WTC11 (cell line): ENCODE measurements at regions not wholly inside any gene's neighbourhood (a gene's known extent, or its start where the extent isn't known, plus 50 kb on each side); places are given as distances from the start of the nearest gene placed in this dataset.

Experiments
- ATAC-seq: fragments of 200-7000 bp; cut with Tn5 transposase; 2 replicates; pipeline ENCODE4 v1.10.0; 2021; ENCODE audit warnings: mild to moderate bottlenecking, moderate library complexity
- CTCF ChIA-PET: fragments of 300-600 bp; sonication (Branson Sonifier 250); formaldehyde crosslinking; loops from one replicate; lab custom pipeline; 2021; ENCODE audit warnings: antibody characterized with exemption; lab: Charles Lee
- POLR2A ChIA-PET: fragments of 350-600 bp; sonication (Branson Sonifier 250); formaldehyde crosslinking; loops from one replicate; lab custom pipeline; 2021; ENCODE audit warnings: antibody characterized with exemption; lab: Charles Lee
- DNase-seq: peaks from one replicate; pipeline ENCODE4 v3.0.0; 2021; ENCODE audit warnings: low spot score
- H3K27ac Mint-ChIP-seq: 2 replicates; pipeline ENCODE4 v1.8.0; 2021; ENCODE audit warnings: mixed read lengths
- H3K27me3 Mint-ChIP-seq: 2 replicates; pipeline ENCODE4 v1.8.0; 2021; ENCODE audit warnings: low read depth, mild to moderate bottlenecking, moderate library complexity, mixed read lengths
- H3K36me3 Mint-ChIP-seq: 2 replicates; pipeline ENCODE4 v1.8.0; 2021; ENCODE audit warnings: mixed read lengths
- H3K4me1 Mint-ChIP-seq: 2 replicates; pipeline ENCODE4 v1.8.0; 2022; ENCODE audit warnings: mixed read lengths
- H3K4me3 Mint-ChIP-seq: 2 replicates; pipeline ENCODE4 v1.8.0; 2021; ENCODE audit warnings: mild to moderate bottlenecking, moderate library complexity, mixed read lengths
- H3K9me3 Mint-ChIP-seq: 2 replicates; pipeline ENCODE4 v1.8.0; 2021; ENCODE audit warnings: mixed read lengths
- FOXP1 ChIP-seq: sonication (generic); formaldehyde crosslinking; IDR thresholded peaks from 2 replicates; pipeline ENCODE4 v1.8.0; 2022; ENCODE audit warnings: missing genetic modification reagents, mild to moderate bottlenecking, moderate library complexity, borderline replicate concordance
- FOXP4 ChIP-seq: sonication (generic); formaldehyde crosslinking; IDR thresholded peaks from 2 replicates; pipeline ENCODE4 v1.8.0; 2022; ENCODE audit warnings: mild to moderate bottlenecking, missing genetic modification reagents
- JAZF1 ChIP-seq: fragments of 250-450 bp; sonication (Bioruptor Pico); IDR thresholded peaks from 2 replicates; pipeline ENCODE4 v1.9.0; 2021; ENCODE audit warnings: moderate library complexity, mild to moderate bottlenecking, inconsistent platforms
- JUN ChIP-seq: sonication (generic); formaldehyde crosslinking; IDR thresholded peaks from 2 replicates; pipeline ENCODE4 v1.8.0; 2023; ENCODE audit warnings: mild to moderate bottlenecking, missing genetic modification reagents
- MAX ChIP-seq: sonication (generic); formaldehyde crosslinking; IDR thresholded peaks from 2 replicates; pipeline ENCODE4 v1.8.0; 2022; ENCODE audit warnings: mild to moderate bottlenecking, missing genetic modification reagents
- NR2C2 ChIP-seq: sonication (generic); formaldehyde crosslinking; IDR thresholded peaks from 2 replicates; pipeline ENCODE4 v1.8.0; 2022; ENCODE audit warnings: mild to moderate bottlenecking, missing genetic modification reagents
- NR3C1 ChIP-seq: sonication (generic); formaldehyde crosslinking; conservative IDR thresholded peaks from 2 replicates; pipeline ENCODE4 v1.8.1; 2023; ENCODE audit warnings: low read depth, mild to moderate bottlenecking, missing genetic modification reagents
- RORB ChIP-seq: fragments of 250-450 bp; sonication (Bioruptor Pico); IDR thresholded peaks from 2 replicates; pipeline ENCODE4 v1.9.0; 2021; ENCODE audit warnings: mild to moderate bottlenecking
- TP53 ChIP-seq: sonication (generic); formaldehyde crosslinking; IDR thresholded peaks from 2 replicates; pipeline ENCODE4 v1.8.1; 2023; ENCODE audit warnings: mild to moderate bottlenecking, missing genetic modification reagents
- USF2 ChIP-seq: sonication (generic); formaldehyde crosslinking; IDR thresholded peaks from 2 replicates; pipeline ENCODE4 v1.8.1; 2023; ENCODE audit warnings: mild to moderate bottlenecking, missing genetic modification reagents, moderate library complexity
- ZBTB21 ChIP-seq: sonication (generic); formaldehyde crosslinking; IDR thresholded peaks from 2 replicates; pipeline ENCODE4 v1.8.1; 2023; ENCODE audit warnings: mild to moderate bottlenecking, missing genetic modification reagents, borderline replicate concordance
- ZNF232 ChIP-seq: sonication (generic); formaldehyde crosslinking; IDR thresholded peaks from 2 replicates; pipeline ENCODE4 v1.8.0; 2022; ENCODE audit warnings: mild to moderate bottlenecking, missing genetic modification reagents
- ZNF263 ChIP-seq: sonication (generic); formaldehyde crosslinking; IDR thresholded peaks from 2 replicates; pipeline ENCODE4 v1.8.1; 2022; ENCODE audit warnings: low read depth, mild to moderate bottlenecking, moderate library complexity, missing genetic modification reagents
- ZNF423 ChIP-seq: fragments of 250-450 bp; sonication (Bioruptor Pico); IDR thresholded peaks from 2 replicates; pipeline ENCODE4 v2.1.2; 2022; ENCODE audit warnings: mild to moderate bottlenecking, moderate library complexity
- ZNF532 ChIP-seq: fragments of 250-450 bp; sonication (Bioruptor Pico); IDR thresholded peaks from 2 replicates; pipeline ENCODE4 v1.9.0; 2021; ENCODE audit warnings: mild to moderate bottlenecking, borderline replicate concordance
- ZNF671 ChIP-seq: fragments of 250-450 bp; sonication (Bioruptor Pico); IDR thresholded peaks from 2 replicates; pipeline ENCODE4 v1.8.0; 2021; ENCODE audit warnings: mild to moderate bottlenecking
- TF ChIP-seq, protein P1 (sequence below): sonication (generic); formaldehyde crosslinking; IDR thresholded peaks from 2 replicates; pipeline ENCODE4 v1.8.0; 2023; ENCODE audit warnings: missing genetic modification reagents
- TF ChIP-seq, protein P2 (sequence below): sonication (generic); formaldehyde crosslinking; IDR thresholded peaks from 2 replicates; pipeline ENCODE4 v1.8.1; 2022; ENCODE audit warnings: low read depth, mild to moderate bottlenecking, moderate library complexity, missing genetic modification reagents, borderline replicate concordance
- TF ChIP-seq, protein P3 (sequence below): sonication (generic); formaldehyde crosslinking; IDR thresholded peaks from 2 replicates; pipeline ENCODE4 v1.8.1; 2023; ENCODE audit warnings: mild to moderate bottlenecking, missing genetic modification reagents, moderate library complexity

DNA sequence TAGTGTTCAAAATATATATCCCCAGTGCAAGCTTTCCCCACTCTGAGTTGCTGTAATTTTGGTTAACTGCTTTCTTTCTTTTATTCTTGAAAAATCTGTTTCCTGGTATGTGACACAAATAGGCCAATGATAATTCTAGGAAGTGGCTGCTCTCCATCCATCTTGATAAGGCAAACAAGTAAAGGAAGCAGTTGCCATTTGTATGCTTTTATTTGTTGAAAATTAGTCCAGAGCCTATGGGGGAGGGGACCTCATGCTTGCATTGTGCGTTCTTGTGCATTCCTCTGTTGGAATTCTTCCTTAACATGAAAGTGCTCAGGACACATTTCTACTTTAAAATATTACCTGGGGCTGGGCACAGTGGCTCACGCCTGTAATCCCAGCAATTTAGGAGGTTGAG lies 111.2 kb upstream of the FSHR start (continued):
- TF ChIP-seq ZNF532 (CRISPR knock-in tag): no peak
- TF ChIP-seq RORB (CRISPR knock-in tag): no peak
- no peak for TF ChIP-seq JUN
- TF ChIP-seq MAX: no peak
- no peak for TF ChIP-seq FOXP1 (CRISPR knock-in tag)
- TF ChIP-seq NR3C1 (CRISPR knock-in tag): no peak
- TF ChIP-seq TP53 (CRISPR knock-in tag): no peak
- TF ChIP-seq ZNF423 (CRISPR knock-in tag): no peak
- TF ChIP-seq, protein P1, sequence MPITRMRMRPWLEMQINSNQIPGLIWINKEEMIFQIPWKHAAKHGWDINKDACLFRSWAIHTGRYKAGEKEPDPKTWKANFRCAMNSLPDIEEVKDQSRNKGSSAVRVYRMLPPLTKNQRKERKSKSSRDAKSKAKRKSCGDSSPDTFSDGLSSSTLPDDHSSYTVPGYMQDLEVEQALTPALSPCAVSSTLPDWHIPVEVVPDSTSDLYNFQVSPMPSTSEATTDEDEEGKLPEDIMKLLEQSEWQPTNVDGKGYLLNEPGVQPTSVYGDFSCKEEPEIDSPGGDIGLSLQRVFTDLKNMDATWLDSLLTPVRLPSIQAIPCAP (CRISPR knock-in tag): no peak
- no peak for TF ChIP-seq JAZF1 (CRISPR knock-in tag)
- TF ChIP-seq NR2C2 (CRISPR knock-in tag): no peak
- no peak for TF ChIP-seq ZNF263 (CRISPR knock-in tag)
- TF ChIP-seq, all 79 proteins: peak for 0

DNA sequence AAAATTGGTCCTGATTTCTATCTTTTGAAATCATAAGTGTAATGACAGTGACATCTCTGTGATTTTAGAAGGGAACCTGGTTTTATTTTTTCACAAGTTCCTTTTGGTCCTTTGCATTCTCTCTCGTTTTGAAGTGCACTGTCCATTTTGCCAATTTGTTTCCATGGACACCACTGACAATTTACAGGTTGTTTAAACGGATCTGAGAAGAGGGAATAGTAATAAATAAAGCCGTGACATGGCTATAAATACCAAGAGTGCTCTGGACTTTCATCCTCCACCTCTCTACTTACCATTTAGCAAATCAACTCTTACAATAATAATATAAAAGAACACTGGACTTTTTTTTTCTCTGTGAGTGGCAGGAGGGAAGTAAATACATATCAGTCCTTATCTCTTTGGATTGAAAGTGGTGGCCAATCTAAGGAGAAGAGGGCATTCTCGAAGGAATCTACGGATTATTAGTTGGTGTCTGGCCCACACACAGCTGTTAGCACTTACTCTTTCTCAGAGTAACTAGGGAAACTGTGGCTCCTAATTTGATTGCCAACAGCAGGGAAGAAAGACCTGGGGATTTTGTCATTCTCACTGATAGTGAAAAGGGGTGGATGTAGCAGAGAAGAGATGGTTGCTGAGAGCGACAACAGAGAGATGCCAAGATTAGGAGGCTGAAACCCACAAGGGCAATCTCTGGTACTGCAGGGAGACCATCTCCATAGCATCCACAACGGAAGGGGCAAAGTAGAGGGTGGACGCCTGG lies 108.7 kb upstream of the FSHR start:
- TF ChIP-seq, protein P2, sequence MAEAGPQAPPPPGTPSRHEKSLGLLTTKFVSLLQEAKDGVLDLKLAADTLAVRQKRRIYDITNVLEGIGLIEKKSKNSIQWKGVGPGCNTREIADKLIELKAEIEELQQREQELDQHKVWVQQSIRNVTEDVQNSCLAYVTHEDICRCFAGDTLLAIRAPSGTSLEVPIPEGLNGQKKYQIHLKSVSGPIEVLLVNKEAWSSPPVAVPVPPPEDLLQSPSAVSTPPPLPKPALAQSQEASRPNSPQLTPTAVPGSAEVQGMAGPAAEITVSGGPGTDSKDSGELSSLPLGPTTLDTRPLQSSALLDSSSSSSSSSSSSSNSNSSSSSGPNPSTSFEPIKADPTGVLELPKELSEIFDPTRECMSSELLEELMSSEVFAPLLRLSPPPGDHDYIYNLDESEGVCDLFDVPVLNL (CRISPR knock-in tag): no peak
- Mint-ChIP-seq H3K27ac (no peak overlapping the region), H3K4me1 (peaks cover 5% of the 10 kb centered on the region; the same call in 1 of the 2 replicates), H3K4me3 (no peak overlapping the region), H3K36me3 (no peaks in the 10 kb centered on the region), H3K9me3 (no peaks in the 10 kb centered on the region), H3K27me3 (no peaks in the 10 kb centered on the region)
- DNase-seq (no peak), ATAC-seq (no peak)
- ChIA-PET CTCF (interaction anchor here (1.3 kb wide), 1 partner anchor 228 kb away, joined by 3 read pairs; no protein-coding TSS in a partner anchor), POLR2A (no interaction called here)

DNA sequence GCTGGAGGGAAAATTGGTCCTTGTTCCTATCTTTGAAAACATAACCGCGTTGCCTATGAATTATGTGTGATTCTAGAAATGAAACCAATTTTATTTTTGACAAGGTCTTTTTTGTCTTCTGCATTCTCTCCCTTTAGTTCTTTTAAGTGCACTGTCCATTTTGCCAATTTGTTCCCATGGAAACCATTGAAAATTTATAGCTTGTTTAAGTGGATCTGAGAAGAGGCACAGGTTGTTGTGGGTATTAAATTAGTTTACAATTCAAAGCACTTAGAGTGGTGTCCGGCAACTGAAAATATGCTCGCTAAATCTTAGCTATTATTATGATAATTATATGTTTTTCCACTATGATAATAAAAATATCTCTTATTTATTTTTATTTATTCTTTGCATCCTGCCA lies 107.5 kb upstream of the FSHR start:
- POLR2A ChIA-PET: no interaction called here
- no peak overlapping the region for H3K4me3 Mint-ChIP-seq
- no peaks in the 10 kb centered on the region for H3K27me3 Mint-ChIP-seq
- H3K4me1 Mint-ChIP-seq: peaks cover 5% of the 10 kb centered on the region; the same call in 1 of the 2 replicates
- H3K9me3 Mint-ChIP-seq: no peaks in the 10 kb centered on the region
- no peak for DNase-seq
- TF ChIP-seq, protein P3, sequence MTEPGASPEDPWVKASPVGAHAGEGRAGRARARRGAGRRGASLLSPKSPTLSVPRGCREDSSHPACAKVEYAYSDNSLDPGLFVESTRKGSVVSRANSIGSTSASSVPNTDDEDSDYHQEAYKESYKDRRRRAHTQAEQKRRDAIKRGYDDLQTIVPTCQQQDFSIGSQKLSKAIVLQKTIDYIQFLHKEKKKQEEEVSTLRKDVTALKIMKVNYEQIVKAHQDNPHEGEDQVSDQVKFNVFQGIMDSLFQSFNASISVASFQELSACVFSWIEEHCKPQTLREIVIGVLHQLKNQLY (CRISPR knock-in tag): no peak
- no peak for TF ChIP-seq USF2 (CRISPR knock-in tag)
- no peak for TF ChIP-seq FOXP1 (CRISPR knock-in tag)
- TF ChIP-seq ZNF232 (CRISPR knock-in tag): no peak
- no peak for TF ChIP-seq ZBTB21 (CRISPR knock-in tag)
- TF ChIP-seq RORB (CRISPR knock-in tag): no peak
- TF ChIP-seq FOXP4 (CRISPR knock-in tag): no peak
- TF ChIP-seq ZNF671 (CRISPR knock-in tag): no peak
- H3K27ac Mint-ChIP-seq: no peak overlapping the region
- no peak for ATAC-seq
- no peaks in the 10 kb centered on the region for H3K36me3 Mint-ChIP-seq
- CTCF ChIA-PET: interaction anchor here (1.3 kb wide), 1 partner anchor 229 kb away, joined by 3 read pairs; no protein-coding TSS in a partner anchor
